ENCODE measurements at regions not wholly inside any gene's neighbourhood (a gene's known extent, or its start where the extent isn't known, plus 50 kb on each side); places are given as distances from the start of the nearest gene placed in this dataset.

- TF ChIP-seq, protein P1, sequence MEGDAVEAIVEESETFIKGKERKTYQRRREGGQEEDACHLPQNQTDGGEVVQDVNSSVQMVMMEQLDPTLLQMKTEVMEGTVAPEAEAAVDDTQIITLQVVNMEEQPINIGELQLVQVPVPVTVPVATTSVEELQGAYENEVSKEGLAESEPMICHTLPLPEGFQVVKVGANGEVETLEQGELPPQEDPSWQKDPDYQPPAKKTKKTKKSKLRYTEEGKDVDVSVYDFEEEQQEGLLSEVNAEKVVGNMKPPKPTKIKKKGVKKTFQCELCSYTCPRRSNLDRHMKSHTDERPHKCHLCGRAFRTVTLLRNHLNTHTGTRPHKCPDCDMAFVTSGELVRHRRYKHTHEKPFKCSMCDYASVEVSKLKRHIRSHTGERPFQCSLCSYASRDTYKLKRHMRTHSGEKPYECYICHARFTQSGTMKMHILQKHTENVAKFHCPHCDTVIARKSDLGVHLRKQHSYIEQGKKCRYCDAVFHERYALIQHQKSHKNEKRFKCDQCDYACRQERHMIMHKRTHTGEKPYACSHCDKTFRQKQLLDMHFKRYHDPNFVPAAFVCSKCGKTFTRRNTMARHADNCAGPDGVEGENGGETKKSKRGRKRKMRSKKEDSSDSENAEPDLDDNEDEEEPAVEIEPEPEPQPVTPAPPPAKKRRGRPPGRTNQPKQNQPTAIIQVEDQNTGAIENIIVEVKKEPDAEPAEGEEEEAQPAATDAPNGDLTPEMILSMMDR (conservative IDR thresholded peaks at IDR 0.05): no peak
- H3K27ac ChIP-seq: no peak overlapping the region
These were observed 299.1 kb downstream of the BCHE start for GRCh38 chr3:165538166-165538565.

- TF ChIP-seq, protein P1 (conservative IDR thresholded peaks at IDR 0.05): no peak
- no peak overlapping the region for H3K27ac ChIP-seq
These were observed 304.4 kb downstream of the BCHE start for GRCh38 chr3:165532851-165533250.

- H3K27ac ChIP-seq: no peak overlapping the region
- TF ChIP-seq, protein P1 (conservative IDR thresholded peaks at IDR 0.05): no peak
These were observed 307.8 kb downstream of the BCHE start for GRCh38 chr3:165529451-165529850.

- TF ChIP-seq, protein P1 (conservative IDR thresholded peaks at IDR 0.05): no peak
- H3K27ac ChIP-seq: no peak overlapping the region
These were observed 310.9 kb downstream of the BCHE start for GRCh38 chr3:165526367-165526766.

- no peak overlapping the region for H3K27ac ChIP-seq
- TF ChIP-seq, protein P1 (conservative IDR thresholded peaks at IDR 0.05): no peak
These were observed 313.4 kb downstream of the BCHE start for GRCh38 chr3:165523801-165524200.

DNA sequence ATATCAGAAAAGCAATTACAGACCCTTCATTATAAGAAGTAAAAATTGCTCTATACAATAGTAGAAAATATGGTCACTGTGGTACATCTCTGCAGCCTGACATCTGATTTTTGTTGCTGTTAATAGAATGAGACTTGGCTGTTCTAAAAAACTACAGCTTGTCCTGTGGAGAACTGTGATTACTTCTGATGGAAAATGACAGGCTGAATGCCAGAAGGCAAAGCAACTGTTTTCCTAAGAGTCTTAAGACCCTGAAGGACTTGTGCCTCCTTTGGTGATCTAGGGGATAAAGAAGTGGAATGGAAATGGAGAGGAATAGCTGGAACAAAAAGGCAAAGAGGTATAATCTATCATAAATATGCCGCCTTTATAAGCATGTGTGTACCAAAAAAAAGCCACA is 314.8 kb downstream of the BCHE start:
- H3K27ac ChIP-seq: no peak overlapping the region
- TF ChIP-seq, protein P1 (conservative IDR thresholded peaks at IDR 0.05): no peak

- TF ChIP-seq, protein P1 (conservative IDR thresholded peaks at IDR 0.05): no peak
- no peak overlapping the region for H3K27ac ChIP-seq
These were observed 315.9 kb downstream of the BCHE start for GRCh38 chr3:165521131-165521871.

All from VCaP (cell line).